ENCODE measurements at regions not wholly inside any gene's neighbourhood (a gene's known extent, or its start where the extent isn't known, plus 50 kb on each side); places are given as distances from the start of the nearest gene placed in this dataset.

DNA sequence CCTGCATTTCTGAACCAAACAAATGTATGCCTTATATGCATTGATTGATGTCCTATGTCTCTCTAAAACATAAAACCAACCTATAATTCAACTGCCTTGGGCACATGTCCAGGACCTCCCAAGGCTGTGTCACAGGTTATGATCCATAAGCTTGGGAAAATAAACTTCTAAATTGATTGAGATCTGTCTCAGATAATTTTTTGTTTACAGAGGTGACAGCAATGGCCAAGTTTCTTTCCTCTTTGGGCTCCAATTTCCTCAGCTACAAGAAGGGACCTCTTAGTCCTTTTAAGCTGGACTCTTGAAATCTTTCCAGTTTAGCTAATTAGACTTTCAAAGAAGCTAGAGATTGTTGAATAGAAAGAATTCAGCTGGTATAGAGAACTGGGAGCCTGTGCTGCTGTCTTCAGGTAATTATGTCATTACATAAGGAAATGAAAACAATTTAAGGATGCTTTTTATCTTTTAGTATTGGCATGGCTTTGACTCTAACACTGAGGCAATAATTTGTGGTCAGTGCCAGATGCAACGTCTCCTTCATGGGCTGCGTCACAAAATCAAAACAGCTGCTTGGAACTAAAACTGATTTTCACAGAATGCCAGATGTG lies 412.1 kb upstream of the TRIB2 start:
- peak; percentile 62 for DNase-seq (ENCODE audit: low read depth)
- H3K4me3 ChIP-seq (ENCODE audit: low read depth, low read length), result no peak overlapping the region

DNA sequence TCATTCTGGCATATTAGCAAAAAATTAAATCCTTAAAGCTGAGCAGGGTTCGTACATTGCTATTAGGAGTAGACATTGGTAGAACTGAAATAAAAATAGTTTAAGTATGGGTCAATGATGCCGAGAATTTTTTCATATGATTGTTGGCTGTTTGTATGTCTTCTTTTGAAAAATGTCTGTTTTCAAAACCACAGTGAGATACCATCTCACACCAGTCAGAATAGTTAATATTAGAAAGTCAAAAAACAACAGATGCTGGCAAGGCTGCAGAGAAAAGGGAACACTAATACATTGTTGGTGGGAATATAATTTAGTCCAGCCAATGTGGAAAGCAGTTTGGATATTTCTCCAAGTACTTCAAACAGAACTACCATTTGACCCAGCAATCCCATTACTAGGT lies 410.8 kb upstream of the TRIB2 start:
- DNase-seq (ENCODE audit: low read depth), result no peak
- no peak overlapping the region for H3K4me3 ChIP-seq (ENCODE audit: low read depth, low read length)

DNA sequence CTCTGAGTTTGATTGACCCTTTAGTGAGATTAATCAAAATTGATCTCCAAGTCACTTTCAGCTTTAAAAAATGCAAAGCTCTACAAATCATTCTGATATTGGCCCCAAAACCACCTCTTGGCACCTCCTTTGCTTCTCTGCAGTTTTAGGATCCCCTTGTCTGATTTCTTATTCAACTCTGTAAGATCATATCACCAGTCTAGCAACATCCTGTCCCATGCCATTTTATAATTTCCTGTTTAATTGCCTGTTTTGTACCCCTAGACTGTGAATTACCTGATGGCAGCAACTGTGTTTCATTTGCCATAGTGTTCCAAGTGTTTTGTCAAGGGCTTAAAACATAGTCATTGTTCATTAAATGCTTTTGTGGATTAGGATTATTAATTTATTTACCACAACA lies 406.3 kb upstream of the TRIB2 start:
- H3K4me3 ChIP-seq (ENCODE audit: low read depth, low read length), result no peak overlapping the region
- no peak for DNase-seq (ENCODE audit: low read depth)

DNA sequence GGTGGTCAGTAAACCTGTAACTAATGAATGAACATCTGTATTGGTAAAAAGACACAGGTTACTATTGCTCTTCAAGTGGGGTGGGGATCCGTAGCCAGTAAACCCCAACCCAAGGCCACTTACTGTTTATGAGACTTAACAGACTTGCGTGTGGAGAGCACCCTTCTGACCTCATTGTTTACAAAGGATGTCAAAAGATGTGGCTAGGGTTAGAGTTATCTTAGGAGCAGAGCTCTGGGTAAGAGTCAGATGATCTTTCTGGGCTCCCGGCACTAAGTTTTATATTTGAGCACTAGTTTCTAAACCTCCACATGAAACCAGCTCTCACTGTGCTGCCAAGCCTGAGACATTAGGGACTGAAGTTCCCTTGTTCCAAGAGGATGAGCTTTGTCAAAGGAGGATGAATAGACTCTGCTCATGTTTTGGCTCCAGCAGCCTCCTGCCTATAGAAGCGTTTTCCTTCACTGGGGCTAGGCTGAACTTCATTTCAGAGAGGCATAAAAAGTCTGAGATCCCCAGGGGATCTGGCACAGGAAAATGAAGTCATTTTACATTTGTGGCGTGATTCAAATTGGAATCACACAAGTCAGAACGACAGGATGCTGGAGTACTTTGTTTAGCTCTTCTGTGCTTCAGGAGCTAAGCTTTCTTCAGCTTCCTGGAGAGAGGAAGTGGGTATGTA lies 403.1 kb upstream of the TRIB2 start:
- DNase-seq (ENCODE audit: low read depth), result no peak
- no peak overlapping the region for H3K4me3 ChIP-seq (ENCODE audit: low read depth, low read length)

DNA sequence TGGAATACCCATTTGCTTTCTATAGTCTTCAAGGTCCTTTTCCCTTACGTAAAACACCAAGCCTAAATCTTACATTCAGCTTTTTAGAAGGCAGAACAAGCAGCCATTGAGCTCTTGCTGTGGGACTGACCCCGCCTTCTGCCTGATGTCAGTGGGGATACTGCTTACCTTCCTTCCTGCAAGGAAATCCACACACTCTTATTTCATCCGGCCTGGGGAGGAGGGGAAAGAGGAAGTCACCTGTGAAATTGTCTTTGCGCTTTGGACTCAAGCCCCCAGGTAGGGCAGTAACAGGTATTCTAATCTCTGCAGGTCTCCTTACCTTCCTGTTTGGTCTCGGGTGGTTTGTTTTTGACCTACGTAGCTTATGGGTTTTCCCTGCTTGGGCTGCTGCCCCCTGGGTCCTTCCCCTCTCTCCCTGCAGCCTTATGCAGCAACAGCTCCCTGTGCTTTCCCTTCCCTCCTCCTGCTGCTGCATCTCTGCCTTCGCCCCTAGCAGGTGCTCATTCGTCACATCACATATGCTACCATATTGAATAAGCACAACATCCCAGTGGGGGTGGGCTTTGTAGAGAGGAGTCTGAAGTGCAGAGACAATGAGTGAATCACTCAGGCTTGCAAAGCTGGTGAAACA lies 402.5 kb upstream of the TRIB2 start:
- no peak for DNase-seq (ENCODE audit: low read depth)
- no peak overlapping the region for H3K4me3 ChIP-seq (ENCODE audit: low read depth, low read length)

DNA sequence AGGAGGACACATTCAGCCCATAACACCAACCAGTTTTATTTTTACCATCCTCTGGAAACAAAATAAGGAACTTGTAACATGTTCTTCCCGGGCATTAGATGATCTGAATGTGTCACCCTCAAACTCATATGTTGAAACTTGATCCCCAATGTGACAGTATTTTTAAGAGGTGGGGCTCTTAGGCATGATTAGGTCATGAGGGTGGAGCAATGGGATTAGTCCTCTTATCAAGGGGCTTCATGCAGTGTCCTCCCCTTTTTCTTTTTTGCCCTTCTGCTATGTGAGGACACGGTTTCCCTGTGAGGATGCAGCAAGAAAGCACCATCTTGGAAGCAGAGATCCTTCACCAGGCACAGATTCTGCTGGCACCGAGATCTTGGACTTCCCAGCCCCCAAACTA lies 401.5 kb upstream of the TRIB2 start:
- H3K4me3 ChIP-seq (ENCODE audit: low read depth, low read length), result no peak overlapping the region
- DNase-seq (ENCODE audit: low read depth), result no peak

DNA sequence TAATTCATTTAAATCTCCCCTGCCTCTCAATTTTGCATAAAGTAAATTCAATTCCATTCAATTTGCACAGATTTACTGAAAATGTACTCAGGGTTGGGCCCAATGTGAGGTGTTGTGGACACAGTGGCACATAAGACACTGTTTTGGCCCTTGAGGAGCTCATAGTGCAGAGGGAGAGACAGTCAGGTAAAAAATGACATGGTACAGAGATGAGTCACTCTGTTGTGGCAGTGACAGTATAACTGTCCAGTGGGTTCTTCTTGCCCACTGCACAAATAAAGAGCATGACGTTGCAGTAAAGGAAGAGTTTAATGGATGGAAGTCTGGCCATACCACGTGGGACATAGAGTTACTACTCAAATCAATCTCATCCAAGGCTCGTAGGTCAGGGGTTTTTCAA lies 400.3 kb upstream of the TRIB2 start:
- DNase-seq (ENCODE audit: low read depth), result no peak
- no peak overlapping the region for H3K4me3 ChIP-seq (ENCODE audit: low read depth, low read length)

DNA sequence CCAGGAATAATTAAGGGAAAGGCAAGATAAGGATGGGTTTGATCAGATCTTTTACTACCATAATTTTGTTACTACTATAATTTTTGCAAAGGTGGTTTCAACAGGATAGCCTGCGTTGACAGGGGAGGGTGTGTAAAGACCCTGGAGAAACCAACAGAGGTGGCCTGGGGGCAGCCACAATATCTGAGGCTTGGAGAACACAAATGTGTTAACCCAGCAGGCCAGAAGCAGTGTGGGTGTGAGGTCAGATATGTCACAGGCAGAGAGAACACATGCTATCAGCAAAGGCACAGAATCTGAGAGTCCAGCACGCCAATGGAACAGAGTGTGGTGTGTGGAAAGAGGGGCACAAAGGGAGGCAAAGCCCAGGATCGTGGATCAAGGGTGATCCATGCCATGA lies 399.4 kb upstream of the TRIB2 start:
- no peak overlapping the region for H3K4me3 ChIP-seq (ENCODE audit: low read depth, low read length)
- no peak for DNase-seq (ENCODE audit: low read depth)

DNA sequence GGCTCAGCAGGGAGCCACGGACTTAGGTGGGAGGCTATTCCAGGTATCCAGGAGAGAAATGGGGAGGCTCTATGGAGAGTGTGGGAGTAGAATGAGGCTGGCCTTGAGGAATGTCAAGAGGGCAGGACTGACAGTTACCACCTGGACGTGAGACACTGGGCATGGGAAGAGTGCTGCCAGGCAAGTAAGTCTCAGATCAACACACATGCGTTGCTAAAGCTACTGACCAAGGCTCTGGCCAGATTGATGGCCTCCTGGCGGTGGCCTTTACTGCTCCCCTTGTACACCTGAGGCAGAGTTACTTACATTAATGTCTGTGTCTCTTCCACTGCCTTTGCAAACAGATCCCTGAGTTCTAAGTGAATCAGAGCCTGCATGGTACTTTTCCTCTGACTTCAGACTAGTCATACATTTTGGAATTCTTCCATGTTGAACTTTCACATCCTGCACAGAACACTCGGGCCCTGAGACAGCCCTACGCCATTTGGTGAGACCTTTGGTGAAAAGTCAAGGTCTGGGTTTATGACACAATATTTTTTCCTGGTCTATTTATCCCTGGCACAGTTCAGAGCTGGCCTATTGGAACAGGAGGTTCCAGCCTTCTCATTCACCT lies 398.8 kb upstream of the TRIB2 start:
- peak; percentile 93 for DNase-seq (ENCODE audit: low read depth)
- H3K4me3 ChIP-seq (ENCODE audit: low read depth, low read length), result no peak overlapping the region

DNA sequence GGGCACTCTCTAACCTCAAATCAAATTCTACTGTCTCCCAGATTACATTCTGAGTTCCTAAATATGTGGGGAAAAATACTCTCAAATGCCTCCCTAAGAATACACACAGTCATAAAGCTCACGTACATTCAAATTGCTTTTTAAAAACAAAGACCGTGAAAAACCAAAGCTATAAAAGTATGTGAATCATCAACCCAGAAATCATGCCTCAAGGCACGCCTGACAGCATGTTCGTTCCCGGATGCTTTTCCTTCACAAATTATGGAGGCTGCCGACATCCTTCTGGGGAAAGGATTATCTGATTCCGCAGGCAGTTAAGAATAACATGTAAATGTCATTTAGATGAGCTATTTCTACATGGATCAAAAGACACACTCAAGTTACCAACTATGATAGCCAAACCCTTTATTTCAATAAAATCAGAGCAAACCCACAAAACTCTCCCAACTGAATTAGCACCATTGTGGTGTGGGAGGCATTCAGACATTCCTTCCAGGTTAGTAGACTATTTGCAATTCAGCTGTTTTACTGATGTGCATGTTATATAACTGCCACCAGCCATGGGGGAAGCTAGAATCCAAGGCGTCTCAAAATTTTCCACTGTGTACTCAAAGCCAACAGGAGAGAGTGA lies 398.2 kb upstream of the TRIB2 start:
- peak; percentile 80 for DNase-seq (ENCODE audit: low read depth)
- no peak overlapping the region for H3K4me3 ChIP-seq (ENCODE audit: low read depth, low read length)

DNA sequence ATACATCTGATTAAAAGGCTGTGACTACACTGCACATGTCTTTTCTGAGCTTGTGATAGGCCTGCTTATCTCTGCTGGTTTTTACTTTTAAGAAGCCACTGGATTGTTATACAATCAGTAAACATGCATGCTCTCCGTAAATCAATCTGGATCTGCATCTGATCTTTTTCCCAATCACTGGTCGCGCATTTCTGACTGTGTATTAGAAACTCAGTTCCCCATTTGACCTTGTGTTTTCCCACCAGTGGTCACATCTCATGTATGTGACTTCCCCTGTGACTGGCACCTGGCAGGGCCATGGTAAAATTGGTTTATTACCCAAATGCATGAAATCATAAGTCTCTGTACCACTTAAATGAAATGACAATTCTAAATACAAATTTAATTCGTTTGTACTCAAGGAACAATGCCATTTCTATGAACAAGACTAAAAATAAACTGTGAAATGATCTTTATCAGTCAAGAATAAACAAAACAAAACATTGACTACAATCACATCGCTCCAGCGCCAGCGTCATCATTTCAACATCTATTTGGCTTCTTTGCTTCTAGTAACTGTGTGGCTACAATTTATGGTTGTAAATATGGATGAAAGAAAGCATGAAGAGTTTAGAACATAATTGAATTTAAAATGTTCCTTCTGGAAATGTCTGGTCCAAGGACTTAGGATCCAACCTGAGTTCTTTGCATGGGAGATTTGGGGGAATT lies 396.6 kb upstream of the TRIB2 start:
- no peak for DNase-seq (ENCODE audit: low read depth)

DNA sequence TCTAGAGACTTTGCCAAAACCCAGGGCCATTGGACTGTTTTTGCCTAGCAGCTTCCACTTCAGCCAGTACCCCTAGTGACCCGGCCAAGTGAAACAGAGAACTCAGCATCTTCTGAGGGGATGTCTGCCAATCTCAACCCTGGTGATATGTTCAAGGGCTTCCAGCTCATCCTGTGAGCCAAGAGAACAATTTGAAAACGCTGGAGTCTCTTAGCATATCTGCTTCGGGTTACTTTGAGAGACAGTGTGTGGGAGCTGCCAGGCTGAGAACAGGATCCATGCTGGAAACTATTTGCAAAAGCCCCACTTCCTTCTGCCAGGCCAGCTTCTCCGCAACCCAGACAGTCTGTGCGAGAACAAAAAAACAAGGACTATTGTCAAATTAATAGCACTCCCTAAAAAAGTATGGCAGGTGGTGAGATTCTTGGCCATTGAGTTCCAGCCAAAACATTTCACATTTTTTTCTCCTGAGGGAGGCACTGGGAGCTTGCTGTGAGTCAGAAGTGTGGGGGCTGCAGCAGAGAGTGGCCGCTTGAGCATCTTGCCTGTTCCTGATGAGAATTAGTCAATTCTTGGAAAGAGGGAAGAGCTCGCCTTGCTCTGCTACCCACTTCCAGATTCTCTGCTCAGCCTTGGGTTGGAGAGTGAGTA lies 395.6 kb upstream of the TRIB2 start:
- H3K4me3 ChIP-seq (ENCODE audit: low read depth, low read length), result no peak overlapping the region
- peak; percentile 96 for DNase-seq (ENCODE audit: low read depth)

More for the DNA sequence above, 396.6 kb upstream of the TRIB2 start:
- H3K4me3 ChIP-seq (ENCODE audit: low read depth, low read length), result no peak overlapping the region

DNA sequence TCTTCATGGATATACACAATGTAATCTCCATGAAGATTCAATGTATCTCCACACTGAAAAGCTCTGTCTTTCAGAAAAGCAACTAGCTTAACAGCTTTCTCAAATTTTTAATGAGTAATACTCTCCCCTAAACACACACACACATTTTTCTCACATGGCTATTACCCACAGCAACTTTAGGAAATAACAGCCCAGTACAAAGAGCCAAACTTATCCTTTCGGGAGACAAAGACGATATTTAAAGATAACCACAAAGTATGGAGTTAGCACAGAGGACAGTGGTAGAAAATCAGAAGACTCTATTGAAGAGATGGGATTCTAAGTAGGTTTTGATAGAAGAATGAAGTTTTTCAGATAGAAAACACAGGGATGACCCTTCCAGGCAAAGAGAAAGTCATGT lies 394.9 kb upstream of the TRIB2 start:
- H3K4me3 ChIP-seq (ENCODE audit: low read depth, low read length), result no peak overlapping the region
- no peak for DNase-seq (ENCODE audit: low read depth)

DNA sequence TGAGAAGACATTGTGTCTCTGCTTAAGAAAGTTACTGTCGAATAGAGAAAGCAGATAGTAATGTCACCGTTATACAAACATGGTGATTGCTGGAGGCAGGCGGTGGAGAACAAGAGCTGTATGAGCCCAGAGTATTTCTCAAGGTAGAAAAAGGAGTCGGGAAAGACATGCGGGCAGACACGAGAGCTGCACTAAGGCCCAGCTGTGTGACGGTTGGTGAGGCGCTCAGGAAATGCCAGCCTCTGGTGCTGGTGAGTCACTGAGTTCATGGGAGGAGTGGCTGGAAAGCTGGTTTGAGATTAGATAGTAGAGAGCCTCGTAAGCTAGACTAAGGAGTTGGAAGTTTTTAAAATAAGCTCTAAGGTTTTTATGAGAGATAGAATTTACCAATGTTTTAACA lies 390.9 kb upstream of the TRIB2 start:
- no peak for DNase-seq (ENCODE audit: low read depth)
- no peak overlapping the region for H3K4me3 ChIP-seq (ENCODE audit: low read depth, low read length)

DNA sequence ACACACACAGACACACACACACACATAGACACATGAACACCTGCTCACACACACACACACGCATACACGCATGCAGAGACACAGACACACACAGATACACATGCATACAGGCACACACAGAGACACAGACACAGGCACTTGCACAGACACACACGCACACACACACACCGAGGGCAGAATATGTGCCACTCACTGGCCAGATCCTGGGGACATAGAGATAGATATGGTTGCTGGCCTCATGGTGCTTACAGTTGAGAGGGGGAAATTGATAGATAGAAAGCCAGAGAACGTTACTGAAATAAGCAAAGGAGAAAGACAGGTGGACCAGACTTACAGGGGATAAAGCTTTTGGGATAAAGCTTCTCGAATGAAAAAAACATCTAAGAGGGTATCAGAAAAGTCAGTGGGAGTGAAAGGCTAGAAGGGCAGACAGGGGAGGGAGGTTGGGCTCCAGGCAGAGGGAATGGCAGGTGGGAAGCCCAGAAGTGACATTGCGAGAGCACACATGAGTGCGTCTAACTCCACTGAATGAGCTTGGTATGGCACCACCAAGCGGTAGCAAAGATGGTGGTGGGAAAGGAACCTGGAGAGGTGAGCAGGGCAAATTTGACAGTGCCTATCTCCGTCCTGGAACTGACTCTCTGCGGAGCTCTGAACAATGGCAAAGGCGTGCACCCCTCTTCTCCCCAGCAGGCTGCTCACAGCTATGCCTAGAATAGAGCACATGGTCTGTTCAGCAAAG lies 390.1 kb upstream of the TRIB2 start:
- no peak for DNase-seq (ENCODE audit: low read depth)
- H3K4me3 ChIP-seq (ENCODE audit: low read depth, low read length), result no peak overlapping the region

DNA sequence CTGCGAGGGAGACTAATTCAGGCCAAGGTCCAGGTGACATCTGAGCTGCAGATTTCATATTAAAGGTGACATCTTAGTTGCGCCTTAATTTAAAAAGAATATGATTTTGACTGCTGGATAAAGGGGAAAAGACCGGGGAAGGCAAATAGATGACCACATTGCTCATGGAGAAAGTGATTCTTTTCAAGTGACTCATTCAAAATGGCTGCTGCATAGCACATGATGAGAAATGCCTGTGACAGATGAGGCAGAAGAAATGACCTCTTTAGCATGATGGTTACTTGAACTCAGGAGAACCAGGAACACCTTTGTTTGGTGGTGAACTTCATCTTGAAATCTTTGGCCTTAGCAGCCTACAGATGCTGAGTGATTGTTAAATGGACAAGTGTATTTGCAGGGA lies 385.8 kb upstream of the TRIB2 start:
- no peak for DNase-seq (ENCODE audit: low read depth)
- H3K4me3 ChIP-seq (ENCODE audit: low read depth, low read length), result no peak overlapping the region

DNA sequence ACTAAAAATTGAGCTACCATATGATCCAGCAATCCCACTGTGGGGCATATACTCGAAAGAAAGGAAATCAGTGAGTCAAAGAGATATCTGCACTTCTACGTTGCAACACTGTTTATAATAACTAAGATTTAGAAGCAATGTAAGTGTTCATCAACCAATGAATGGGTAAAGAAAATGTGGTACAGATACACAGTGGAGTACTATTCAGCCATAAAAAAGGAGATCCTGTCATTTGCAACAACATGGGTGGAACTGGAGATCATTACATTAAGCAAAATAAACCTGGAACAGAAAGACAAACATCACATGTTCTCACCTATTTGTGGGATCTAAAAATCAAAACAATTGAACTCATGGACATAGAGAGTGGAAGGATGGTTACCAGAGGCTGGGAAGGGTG lies 385.0 kb upstream of the TRIB2 start:
- no peak for DNase-seq (ENCODE audit: low read depth)
- no peak overlapping the region for H3K4me3 ChIP-seq (ENCODE audit: low read depth, low read length)

DNA sequence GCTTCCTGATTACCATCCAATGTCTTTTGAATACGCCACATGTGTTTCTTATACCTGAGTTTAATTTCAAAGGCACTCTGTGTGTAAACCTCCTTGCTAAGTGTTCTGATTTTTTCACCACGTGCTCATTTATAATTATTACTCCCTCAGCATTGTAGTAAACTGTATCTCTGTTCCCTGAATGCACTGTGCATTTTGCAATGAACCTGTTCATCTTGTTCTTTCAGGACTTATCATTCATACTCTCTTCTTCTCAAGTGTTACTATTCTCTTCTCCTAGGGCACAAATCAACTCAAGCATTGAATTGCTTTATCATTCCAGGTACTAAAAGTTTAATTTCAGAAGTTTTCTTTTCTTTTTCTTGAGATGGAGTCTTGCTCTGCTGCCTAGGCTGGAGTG lies 383.4 kb upstream of the TRIB2 start:
- H3K4me3 ChIP-seq (ENCODE audit: low read depth, low read length), result no peak overlapping the region
- no peak for DNase-seq (ENCODE audit: low read depth)
